Fibroblast of skin of scalp (primary cell): ENCODE measurements at regions not wholly inside any gene's neighbourhood (a gene's known extent, or its start where the extent isn't known, plus 50 kb on each side); places are given as distances from the start of the nearest gene placed in this dataset.

Source experiments
- DNase-seq: peaks from one replicate; pipeline ENCODE4 v3.0.0-alpha.2; 2013

GRCh38 chr10:78526347-78526746, 492.7 kb downstream of the RPS24 start:
- DNase-seq: no peak

DNA sequence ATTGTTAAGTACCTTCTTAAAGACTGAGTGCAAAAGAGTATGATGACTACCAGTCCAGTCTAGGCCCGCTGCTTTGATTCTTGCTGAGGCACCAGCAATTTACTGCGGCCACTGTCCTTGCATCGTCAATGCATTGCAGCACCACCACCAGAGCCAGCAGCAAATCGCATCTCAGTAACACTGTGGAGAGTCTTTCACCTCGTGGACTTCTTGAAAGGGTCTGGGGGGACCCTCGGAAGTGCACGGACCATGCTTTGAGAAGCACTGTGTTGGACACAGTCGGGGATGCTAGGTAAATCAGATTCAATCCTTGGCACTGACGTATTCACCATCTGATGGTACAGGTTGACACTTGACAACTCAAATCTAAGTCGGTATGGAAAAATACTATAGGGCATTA, 493.6 kb downstream of the RPS24 start:
- DNase-seq: no peak

GRCh38 chr10:78528749-78529204, 495.1 kb downstream of the RPS24 start:
- no peak for DNase-seq

- DNase-seq: no peak
Measured at GRCh38 chr10:78529262-78529661, 495.6 kb downstream of the RPS24 start.

DNA sequence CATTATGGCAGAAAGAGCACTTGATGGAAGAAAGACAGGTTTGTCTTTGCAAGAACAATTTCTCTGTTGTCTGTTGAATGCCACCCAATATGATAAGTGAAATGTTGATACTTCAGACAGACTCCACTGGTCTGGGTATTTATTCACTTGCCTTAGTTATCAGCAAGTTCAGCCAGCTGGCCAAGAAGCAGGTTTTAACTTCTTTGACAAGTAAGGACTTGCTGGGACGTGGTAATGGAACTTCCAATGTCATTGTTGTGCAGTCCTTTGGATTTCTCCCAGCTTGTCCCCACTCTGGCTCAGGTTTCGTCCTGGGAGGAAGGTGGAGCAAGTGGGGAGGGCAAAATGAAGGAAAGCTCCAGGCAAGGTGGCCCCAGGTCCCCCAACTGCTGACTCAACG, 497.4 kb downstream of the RPS24 start:
- no peak for DNase-seq

- no peak for DNase-seq
Measured at GRCh38 chr10:78532480-78533042, 498.9 kb downstream of the RPS24 start.

DNA sequence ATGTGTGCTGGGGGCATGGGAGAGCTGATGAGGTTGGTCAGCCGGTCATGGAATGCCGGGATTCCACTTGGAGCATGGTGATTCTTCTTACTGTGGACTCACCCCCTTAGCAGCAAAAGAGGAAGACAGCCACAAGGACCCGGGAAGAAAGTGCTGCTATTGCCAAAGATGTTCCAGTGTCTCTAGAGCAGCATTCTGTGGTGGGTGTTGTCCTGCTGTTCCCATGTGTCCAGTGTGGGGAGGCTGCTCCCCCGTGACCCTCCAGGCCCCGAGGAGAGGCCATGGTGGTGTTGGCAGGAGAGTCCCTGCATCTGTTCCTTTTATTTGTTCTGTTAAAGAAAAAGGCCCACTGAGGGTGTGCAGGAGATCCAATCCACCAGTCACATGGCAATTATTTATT, 499.4 kb downstream of the RPS24 start:
- DNase-seq: no peak

GRCh38 chr10:78533776-78534175, 500.1 kb downstream of the RPS24 start:
- DNase-seq: no peak

- no peak for DNase-seq
Measured at GRCh38 chr10:78535716-78536218, 502.1 kb downstream of the RPS24 start.

DNA sequence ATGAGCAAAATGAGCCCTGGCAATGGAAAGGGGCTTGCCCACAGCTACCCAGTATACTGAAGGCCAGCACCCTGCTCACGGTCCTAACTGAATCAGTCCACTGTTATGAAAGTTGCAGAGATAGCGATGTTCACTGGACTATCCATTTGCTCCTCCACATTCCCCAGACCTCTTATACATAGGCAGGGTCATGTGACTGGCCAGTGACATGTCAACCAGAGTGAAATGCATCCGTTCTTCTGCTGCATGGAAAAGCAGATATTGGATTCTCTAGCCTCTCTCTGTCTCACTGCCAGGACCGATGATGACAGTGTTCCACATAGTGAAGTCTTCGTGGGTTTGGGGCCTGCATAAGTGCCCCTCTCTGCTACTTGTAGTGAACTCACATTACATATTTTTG, 503.4 kb downstream of the RPS24 start:
- DNase-seq: no peak

- DNase-seq: no peak
Measured at GRCh38 chr10:78539247-78539766, 505.6 kb downstream of the RPS24 start.

GRCh38 chr10:78540355-78541076, 506.9 kb downstream of the RPS24 start:
- no peak for DNase-seq

- DNase-seq: no peak
Measured at GRCh38 chr10:78541481-78542140, 507.9 kb downstream of the RPS24 start.

- DNase-seq: no peak
Measured at GRCh38 chr10:78542141-78542489, 508.5 kb downstream of the RPS24 start.

- DNase-seq: no peak
Measured at GRCh38 chr10:78542521-78542920, 508.9 kb downstream of the RPS24 start.

- DNase-seq: no peak
Measured at GRCh38 chr10:78543031-78543748, 509.5 kb downstream of the RPS24 start.

DNA sequence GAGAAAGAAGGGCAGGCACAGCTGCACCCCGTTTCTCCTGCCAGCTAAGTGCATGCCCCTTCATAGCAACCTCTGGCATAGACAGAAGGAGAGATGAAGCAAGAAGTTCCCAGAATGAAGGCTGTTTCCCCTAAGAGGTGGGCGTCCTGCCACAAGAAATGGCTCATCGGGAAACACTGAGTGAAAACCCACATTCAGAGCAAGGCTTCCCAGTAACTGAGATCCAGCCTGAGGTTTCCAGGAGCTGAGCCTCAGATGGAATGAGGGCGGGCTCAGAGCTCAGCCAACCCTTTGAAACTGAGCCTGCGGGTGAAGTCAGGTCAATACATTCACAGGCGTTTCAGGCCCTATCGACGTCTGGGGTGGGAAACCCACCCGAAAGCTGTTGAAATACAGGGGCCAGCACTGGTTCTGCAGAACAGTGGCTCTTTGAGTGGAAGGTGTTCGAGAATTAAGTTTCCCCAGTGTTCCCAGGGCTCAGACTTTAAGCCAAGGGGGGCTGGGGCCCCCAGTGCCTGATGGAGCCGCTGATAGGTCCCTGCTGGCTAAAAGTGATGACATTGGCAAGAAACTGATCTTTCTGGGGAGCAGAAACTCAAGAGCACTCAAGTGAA, 510.2 kb downstream of the RPS24 start:
- peak; percentile 87 for DNase-seq

DNA sequence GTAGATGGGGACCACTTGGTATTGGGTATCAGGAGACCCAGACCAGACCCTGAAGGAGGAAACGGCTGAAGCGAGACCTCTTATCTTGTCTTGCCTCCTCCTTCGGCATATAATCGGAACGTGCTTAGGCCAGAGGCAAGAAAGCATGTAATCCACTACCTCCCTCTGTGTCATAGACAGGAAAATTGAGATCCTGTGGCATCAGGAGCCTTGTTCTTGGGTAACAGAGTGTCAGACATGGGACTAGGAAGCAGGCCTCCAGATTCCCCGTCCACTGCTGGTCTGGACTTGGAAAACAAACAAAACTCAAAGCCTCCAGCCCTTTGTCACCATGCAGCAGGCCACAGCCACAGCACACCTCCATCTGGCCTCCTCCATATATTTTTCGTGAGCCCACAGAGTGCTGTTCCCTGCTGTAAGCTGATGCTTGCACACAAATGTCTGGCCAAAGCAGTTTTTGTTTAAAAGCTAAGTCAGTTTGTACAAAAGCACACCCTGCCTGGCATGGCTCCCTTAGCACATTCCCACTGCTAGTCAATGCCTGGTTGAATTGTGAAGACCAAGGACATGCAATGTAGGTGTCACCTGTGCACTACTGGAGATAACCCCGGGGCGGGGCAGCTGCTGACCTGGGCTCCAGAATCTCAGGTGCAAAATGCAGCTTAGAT, 510.9 kb downstream of the RPS24 start:
- no peak for DNase-seq

- DNase-seq: no peak
Measured at GRCh38 chr10:78545756-78546155, 512.1 kb downstream of the RPS24 start.

DNA sequence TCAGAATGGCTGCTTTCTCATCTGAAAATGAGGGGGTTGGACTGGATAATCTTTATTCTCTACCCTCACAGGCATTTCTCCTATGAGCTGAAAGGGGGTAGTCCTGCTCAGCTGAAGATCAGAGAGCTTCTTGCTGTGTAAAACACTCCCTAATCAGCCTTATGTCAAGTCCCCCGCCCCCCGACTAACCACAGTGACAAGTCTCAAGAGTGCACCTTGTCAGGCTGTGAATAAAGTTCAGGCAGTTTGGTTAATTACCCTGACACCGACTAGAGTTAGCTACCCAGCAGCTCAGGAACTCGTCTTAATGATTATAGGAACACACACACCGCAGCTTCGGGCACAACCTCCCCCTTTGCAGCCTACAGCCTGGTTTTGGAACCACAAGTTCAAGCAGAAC, 513.7 kb downstream of the RPS24 start:
- DNase-seq: no peak

GRCh38 chr10:78547905-78548304, 514.2 kb downstream of the RPS24 start:
- DNase-seq: no peak

DNA sequence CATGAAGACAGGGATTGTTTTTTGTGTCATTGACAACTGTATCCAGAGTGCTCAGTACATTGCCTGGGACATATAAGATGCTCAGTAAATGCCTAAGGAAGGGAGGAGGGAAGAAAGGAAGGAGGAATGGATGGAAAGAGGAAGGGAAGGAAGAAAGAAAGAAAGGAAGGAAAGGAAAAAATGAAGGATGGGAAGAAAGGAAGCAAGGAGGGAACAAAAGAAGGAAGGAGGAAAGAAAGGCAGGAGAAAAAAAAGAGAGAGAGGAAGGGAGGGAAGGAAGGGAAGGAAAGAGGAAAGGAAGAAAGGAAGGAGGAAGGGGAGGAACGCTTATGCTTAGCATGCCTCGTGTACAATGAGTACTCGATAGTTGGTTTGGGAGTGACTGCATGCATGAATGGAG, 514.7 kb downstream of the RPS24 start:
- no peak for DNase-seq
